ENCODE measurements at regions not wholly inside any gene's neighbourhood (a gene's known extent, or its start where the extent isn't known, plus 50 kb on each side); places are given as distances from the start of the nearest gene placed in this dataset.
"Not testable (repeated sequence)": the region's sequence is repeated elsewhere in the genome, so short reads cannot be mapped to it uniquely, and the experiment has no call there.

DNA sequence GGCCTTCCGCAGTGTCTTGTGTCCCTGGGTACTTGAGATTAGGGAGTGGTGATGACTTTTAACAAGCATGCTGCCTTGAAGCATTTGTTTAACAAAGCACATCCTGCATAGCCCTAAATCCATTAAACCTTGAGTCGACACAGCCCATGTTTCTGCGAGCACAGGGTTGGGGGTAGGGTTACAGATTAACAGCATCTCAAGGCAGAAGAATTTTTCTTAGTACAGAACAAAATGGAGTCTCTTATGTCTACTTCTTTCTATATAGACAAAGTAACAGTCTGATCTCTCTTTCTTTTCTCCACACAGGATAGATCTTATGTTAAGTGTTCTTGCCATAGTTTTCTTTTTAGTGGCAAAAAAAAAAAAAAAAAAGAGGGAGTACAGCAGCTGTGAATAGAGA is 70.2 kb upstream of the SNX9 start:
- TF ChIP-seq POLR2AphosphoS5 (IDR thresholded peaks at IDR 0.05; ENCODE audit: low read depth, low read length); POLR2A (IDR thresholded peaks at IDR 0.05; ENCODE audit: low read depth, low read length); TAF1 (IDR thresholded peaks at IDR 0.05; ENCODE audit: borderline replicate concordance, low read depth, low read length): not testable (repeated sequence)
